Inflammatory macrophage treated with lipopolysaccharide for 4 hours (primary cell): ENCODE measurements at regions not wholly inside any gene's neighbourhood (a gene's known extent, or its start where the extent isn't known, plus 50 kb on each side); places are given as distances from the start of the nearest gene placed in this dataset.

Experiments
- DNase-seq: peaks from one replicate; pipeline ENCODE4 v3.0.0-alpha.2; 2020

GRCh38 chr13:63093907-63094469 lies 1678.3 kb upstream of the PCDH20 start:
- no peak for DNase-seq

- DNase-seq: no peak
These were observed 1676.8 kb upstream of the PCDH20 start for GRCh38 chr13:63092456-63092855.

- DNase-seq: no peak
These were observed 1674.9 kb upstream of the PCDH20 start for GRCh38 chr13:63090524-63090923.

GRCh38 chr13:63088226-63088625 lies 1672.6 kb upstream of the PCDH20 start:
- no peak for DNase-seq

- DNase-seq: no peak
These were observed 1670.6 kb upstream of the PCDH20 start for GRCh38 chr13:63086286-63086685.

- no peak for DNase-seq
These were observed 1670.2 kb upstream of the PCDH20 start for GRCh38 chr13:63085851-63086250.

- DNase-seq: no peak
These were observed 1665.9 kb upstream of the PCDH20 start for GRCh38 chr13:63081400-63082014.

- DNase-seq: no peak
These were observed 1659.5 kb upstream of the PCDH20 start for GRCh38 chr13:63075126-63075525.

GRCh38 chr13:63050287-63050686 lies 1634.6 kb upstream of the PCDH20 start:
- no peak for DNase-seq

GRCh38 chr13:63048653-63049052 lies 1633.0 kb upstream of the PCDH20 start:
- DNase-seq: no peak

- DNase-seq: no peak
These were observed 1629.1 kb upstream of the PCDH20 start for GRCh38 chr13:63044589-63045313.

- DNase-seq: no peak
These were observed 1627.0 kb upstream of the PCDH20 start for GRCh38 chr13:63042686-63043085.

- DNase-seq: no peak
These were observed 1626.2 kb upstream of the PCDH20 start for GRCh38 chr13:63041640-63042414.

- no peak for DNase-seq
These were observed 1610.7 kb upstream of the PCDH20 start for GRCh38 chr13:63026285-63026797.

GRCh38 chr13:63025741-63026140 lies 1610.1 kb upstream of the PCDH20 start:
- DNase-seq: no peak

GRCh38 chr13:63024458-63024857 lies 1608.8 kb upstream of the PCDH20 start:
- no peak for DNase-seq

- no peak for DNase-seq
These were observed 1596.3 kb upstream of the PCDH20 start for GRCh38 chr13:63011996-63012395.

- DNase-seq: no peak
These were observed 1594.5 kb upstream of the PCDH20 start for GRCh38 chr13:63010072-63010658.

- DNase-seq: no peak
These were observed 1590.0 kb upstream of the PCDH20 start for GRCh38 chr13:63005625-63006024.

GRCh38 chr13:62997696-62998095 lies 1582.0 kb upstream of the PCDH20 start:
- no peak for DNase-seq

GRCh38 chr13:62997038-62997599 lies 1581.5 kb upstream of the PCDH20 start:
- DNase-seq: no peak

- DNase-seq: no peak
These were observed 1558.2 kb upstream of the PCDH20 start for GRCh38 chr13:62973804-62974203.

- DNase-seq: no peak
These were observed 1548.9 kb upstream of the PCDH20 start for GRCh38 chr13:62964522-62964921.
